ENCODE measurements at regions not wholly inside any gene's neighbourhood (a gene's known extent, or its start where the extent isn't known, plus 50 kb on each side); places are given as distances from the start of the nearest gene placed in this dataset.
"Not testable (repeated sequence)": the region's sequence is repeated elsewhere in the genome, so short reads cannot be mapped to it uniquely, and the experiment has no call there.

- DNase-seq = not testable (repeated sequence)
These were observed 114.5 kb downstream of the GATA6 start for GRCh38 chr18:22283855-22284254.

GRCh38 chr18:22283397-22283796 is 114.0 kb downstream of the GATA6 start:
- DNase-seq = no peak

- DNase-seq = no peak
These were observed 113.7 kb downstream of the GATA6 start for GRCh38 chr18:22283116-22283395.

GRCh38 chr18:22282311-22283115 is 113.1 kb downstream of the GATA6 start:
- DNase-seq = no peak

GRCh38 chr18:22280453-22280750 is 111.0 kb downstream of the GATA6 start:
- no peak for DNase-seq

GRCh38 chr18:22279741-22280452 is 110.5 kb downstream of the GATA6 start:
- no peak for DNase-seq

- no peak for DNase-seq
These were observed 109.4 kb downstream of the GATA6 start for GRCh38 chr18:22278798-22279197.

- DNase-seq = no peak
These were observed 108.4 kb downstream of the GATA6 start for GRCh38 chr18:22277758-22278157.

GRCh38 chr18:22276334-22276713 is 106.9 kb downstream of the GATA6 start:
- no peak for DNase-seq

- DNase-seq = no peak
These were observed 106.4 kb downstream of the GATA6 start for GRCh38 chr18:22275706-22276333.

- DNase-seq = no peak
These were observed 104.0 kb downstream of the GATA6 start for GRCh38 chr18:22273101-22274039.

GRCh38 chr18:22272242-22272641 is 102.9 kb downstream of the GATA6 start:
- DNase-seq = no peak

- no peak for DNase-seq
These were observed 101.6 kb downstream of the GATA6 start for GRCh38 chr18:22271030-22271429.

GRCh38 chr18:22268641-22269128 is 99.3 kb downstream of the GATA6 start:
- DNase-seq = no peak

GRCh38 chr18:22267697-22268096 is 98.3 kb downstream of the GATA6 start:
- DNase-seq = no peak

GRCh38 chr18:22267225-22267624 is 97.8 kb downstream of the GATA6 start:
- DNase-seq = no peak

GRCh38 chr18:22265838-22266237 is 96.4 kb downstream of the GATA6 start:
- DNase-seq = no peak

GRCh38 chr18:22260208-22260820 is 90.9 kb downstream of the GATA6 start:
- no peak for DNase-seq

GRCh38 chr18:22257022-22257543 is 87.7 kb downstream of the GATA6 start:
- DNase-seq = no peak

- no peak for DNase-seq
These were observed 84.7 kb downstream of the GATA6 start for GRCh38 chr18:22254088-22254487.

- no peak for DNase-seq
These were observed 84.3 kb downstream of the GATA6 start for GRCh38 chr18:22253676-22254075.

GRCh38 chr18:22253156-22253555 is 83.8 kb downstream of the GATA6 start:
- DNase-seq = no peak

Measured in AML-193 (cell line).